G401 (cell line): ENCODE measurements at regions not wholly inside any gene's neighbourhood (a gene's known extent, or its start where the extent isn't known, plus 50 kb on each side); places are given as distances from the start of the nearest gene placed in this dataset.
"Not testable (repeated sequence)": the region's sequence is repeated elsewhere in the genome, so short reads cannot be mapped to it uniquely, and the experiment has no call there.

ENCODE experiments used
- DNase-seq: peaks from one replicate; pipeline ENCODE4 v3.0.0-alpha.2; 2015; ENCODE audit warnings: low spot score
- in situ Hi-C: cut with HindIII; loops from 2 replicates; pipeline ENCODE4 v1.10.0; 2016; ENCODE audit warnings: low sequenced_read_pairs, mixed read lengths

- in situ Hi-C loops: no loop called here
- no peak for DNase-seq
Observed at GRCh38 chr12:23209793-23210192, 584.8 kb downstream of the ETNK1 start.

GRCh38 chr12:23210573-23210972 lies 585.6 kb downstream of the ETNK1 start:
- in situ Hi-C loops: no loop called here
- DNase-seq: no peak

- no peak for DNase-seq
Observed at GRCh38 chr12:23211384-23212320, 586.7 kb downstream of the ETNK1 start.

GRCh38 chr12:23217158-23217557 lies 592.2 kb downstream of the ETNK1 start:
- in situ Hi-C loops: no loop called here
- DNase-seq: no peak

More at GRCh38 chr12:23211384-23212320, 586.7 kb downstream of the ETNK1 start:
- in situ Hi-C loops: no loop called here

GRCh38 chr12:23217667-23218066 lies 592.7 kb downstream of the ETNK1 start:
- DNase-seq: no peak
- in situ Hi-C loops: no loop called here

- in situ Hi-C loops: no loop called here
- DNase-seq: no peak
Observed at GRCh38 chr12:23221066-23221465, 596.1 kb downstream of the ETNK1 start.

GRCh38 chr12:23221926-23222325 lies 597.0 kb downstream of the ETNK1 start:
- in situ Hi-C loops: no loop called here
- DNase-seq: no peak

- in situ Hi-C loops: no loop called here
- DNase-seq: no peak
Observed at GRCh38 chr12:23222801-23223200, 597.8 kb downstream of the ETNK1 start.

GRCh38 chr12:23228101-23228500 lies 603.1 kb downstream of the ETNK1 start:
- DNase-seq: no peak
- in situ Hi-C loops: no loop called here

- in situ Hi-C loops: no loop called here
- DNase-seq: no peak
Observed at GRCh38 chr12:23230899-23231298, 605.9 kb downstream of the ETNK1 start.

GRCh38 chr12:23236066-23236780 lies 611.3 kb downstream of the ETNK1 start:
- in situ Hi-C loops: no loop called here
- no peak for DNase-seq

- in situ Hi-C loops: no loop called here
- no peak for DNase-seq
Observed at GRCh38 chr12:23236811-23237210, 611.8 kb downstream of the ETNK1 start.

GRCh38 chr12:23238190-23238589 lies 613.2 kb downstream of the ETNK1 start:
- no peak for DNase-seq
- in situ Hi-C loops: no loop called here

GRCh38 chr12:23238957-23239356 lies 614.0 kb downstream of the ETNK1 start:
- no peak for DNase-seq
- in situ Hi-C loops: no loop called here

- in situ Hi-C loops: no loop called here
- no peak for DNase-seq
Observed at GRCh38 chr12:23245186-23245585, 620.2 kb downstream of the ETNK1 start.

GRCh38 chr12:23253191-23253590 lies 628.2 kb downstream of the ETNK1 start:
- in situ Hi-C loops: no loop called here
- no peak for DNase-seq

GRCh38 chr12:23253910-23254309 lies 628.9 kb downstream of the ETNK1 start:
- DNase-seq, in situ Hi-C loops: not testable (repeated sequence)

GRCh38 chr12:23259558-23259957 lies 634.6 kb downstream of the ETNK1 start:
- no peak for DNase-seq
- in situ Hi-C loops: no loop called here

GRCh38 chr12:23262670-23263069 lies 637.7 kb downstream of the ETNK1 start:
- in situ Hi-C loops: no loop called here

GRCh38 chr12:23277831-23278230 lies 652.9 kb downstream of the ETNK1 start:
- in situ Hi-C loops: no loop called here

More at GRCh38 chr12:23262670-23263069, 637.7 kb downstream of the ETNK1 start:
- DNase-seq: no peak

More at GRCh38 chr12:23277831-23278230, 652.9 kb downstream of the ETNK1 start:
- DNase-seq: no peak
